OCI-LY3 (cell line): ENCODE measurements at regions not wholly inside any gene's neighbourhood (a gene's known extent, or its start where the extent isn't known, plus 50 kb on each side); places are given as distances from the start of the nearest gene placed in this dataset.
"Not testable (repeated sequence)": the region's sequence is repeated elsewhere in the genome, so short reads cannot be mapped to it uniquely, and the experiment has no call there.

Source experiments
- H2AFZ ChIP-seq: fragments of 200-600, 300-600 bp; shearing (Covaris generic); 2 replicates; pipeline ENCODE4 v1.6.0; 2014; ENCODE audit warnings: antibody characterized with exemption, low read depth, low read length
- H3K27ac ChIP-seq: fragments of 200-600, 300-600 bp; sonication (generic); 2 replicates; pipeline ENCODE4 v1.5.1; 2014; ENCODE audit warnings: mild to moderate bottlenecking, low read length, moderate library complexity, mixed read lengths
- H3K27me3 ChIP-seq: fragments of 200-600, 300-600 bp; sonication (generic); 2 replicates; pipeline ENCODE4 v1.6.1; 2014; ENCODE audit warnings: low read depth, low read length, mixed read lengths
- H3K36me3 ChIP-seq: fragments of 200-600, 300-600 bp; sonication (generic); replicated peaks from 2 replicates; pipeline ENCODE3; 2014; ENCODE audit warnings: low read depth, low read length, mixed read lengths
- H3K4me1 ChIP-seq: fragments of 300-600, 200-600 bp; sonication (generic); 2 replicates; pipeline ENCODE4 v1.6.1; 2014; ENCODE audit warnings: low read length, mixed read lengths
- H3K4me2 ChIP-seq: fragments of 200-600, 300-600 bp; sonication (generic); 2 replicates; pipeline ENCODE4 v1.6.1; 2014; ENCODE audit warnings: low read length, mixed read lengths
- H3K4me3 ChIP-seq: fragments of 300-600, 200-600 bp; sonication (generic); 2 replicates; pipeline ENCODE4 v1.5.1; 2014; ENCODE audit warnings: antibody characterized with exemption, mild to moderate bottlenecking, low read length, moderate library complexity
- H3K79me2 ChIP-seq: fragments of 300-600, 200-600 bp; shearing (Covaris generic); 2 replicates; pipeline ENCODE4 v1.6.1; 2014; ENCODE audit warnings: mild to moderate bottlenecking, low read length, mixed read lengths
- H3K9ac ChIP-seq: fragments of 300-600, 200-600 bp; shearing (Covaris generic); 2 replicates; pipeline ENCODE4 v1.6.0; 2014; ENCODE audit warnings: mild to moderate bottlenecking, low read length, moderate library complexity
- H3K9me3 ChIP-seq: fragments of 200-600, 300-600 bp; shearing (Covaris generic); 2 replicates; pipeline ENCODE4 v1.6.1; 2014; ENCODE audit warnings: low read length, mixed read lengths; ENCODE audit not compliant: insufficient read depth
- H4K20me1 ChIP-seq: fragments of 200-600, 300-600 bp; sonication (generic); 2 replicates; pipeline ENCODE4 v1.6.1; 2016; ENCODE audit warnings: low read length, mixed read lengths; ENCODE audit not compliant: insufficient read depth
- CTCF ChIP-seq: fragments of 200-600, 300-600 bp; sonication (generic); IDR thresholded peaks from 2 replicates; pipeline ENCODE4 v1.5.1; 2014; ENCODE audit warnings: antibody characterized with exemption, low read length, low read depth
- EZH2phosphoT487 ChIP-seq: fragments of 200-600 bp; shearing (Covaris generic); IDR thresholded peaks from 2 replicates; pipeline ENCODE4 v1.6.1; 2018; ENCODE audit warnings: antibody characterized with exemption, mixed run types, low read depth

- Histone ChIP-seq H3K79me2 (no peaks in the 10 kb centered on the region), H4K20me1 (no peaks in the 10 kb centered on the region), H3K36me3 (no peaks in the 10 kb centered on the region), H3K4me2 (no peak overlapping the region), H3K9me3 (no peaks in the 10 kb centered on the region), H3K27ac (no peak overlapping the region), H2AFZ (no peak overlapping the region), H3K27me3 (no peaks in the 10 kb centered on the region), H3K4me1 (peaks cover 15% of the 10 kb centered on the region), H3K4me3 (no peak overlapping the region), H3K9ac (no peak overlapping the region)
- TF ChIP-seq CTCF (no peak), EZH2phosphoT487 (no peak)
Measured at GRCh38 chr5:108686676-108687075, 61.0 kb upstream of the FER start.

GRCh38 chr5:108685448-108686216, 62.1 kb upstream of the FER start:
- not testable (repeated sequence) for H3K4me2 ChIP-seq, H3K27me3 ChIP-seq, H3K27ac ChIP-seq, H4K20me1 ChIP-seq, H2AFZ ChIP-seq, H3K9me3 ChIP-seq, H3K79me2 ChIP-seq, H3K9ac ChIP-seq, H3K36me3 ChIP-seq, H3K4me3 ChIP-seq
- H3K4me1 ChIP-seq: peaks cover 17% of the 10 kb centered on the region

- Histone ChIP-seq H3K4me2 (peak overlapping the region; percentile 78), H3K27me3 (no peaks in the 10 kb centered on the region), H2AFZ (peak overlapping the region; percentile 26; the same call in 1 of the 2 replicates), H3K36me3 (no peaks in the 10 kb centered on the region), H3K9ac (peak overlapping the region; percentile 63), H3K9me3 (no peaks in the 10 kb centered on the region), H3K79me2 (no peaks in the 10 kb centered on the region), H4K20me1 (no peaks in the 10 kb centered on the region), H3K4me3 (peak overlapping the region; percentile 74), H3K4me1 (peaks cover 19% of the 10 kb centered on the region), H3K27ac (peak overlapping the region; percentile 25)
- TF ChIP-seq CTCF (peak; percentile 83), EZH2phosphoT487 (no peak)
Measured at GRCh38 chr5:108681079-108681921, 66.4 kb upstream of the FER start.

GRCh38 chr5:108678091-108678490, 69.6 kb upstream of the FER start:
- peaks cover 19% of the 10 kb centered on the region for H3K4me1 ChIP-seq
- no peaks in the 10 kb centered on the region for H4K20me1 ChIP-seq
- no peak overlapping the region for H3K9ac ChIP-seq
- no peaks in the 10 kb centered on the region for H3K9me3 ChIP-seq
- peak overlapping the region; percentile 30; the same call in 1 of the 2 replicates for H2AFZ ChIP-seq
- H3K4me2 ChIP-seq: peak overlapping the region; percentile 36
- no peak overlapping the region for H3K4me3 ChIP-seq
- H3K36me3 ChIP-seq: no peaks in the 10 kb centered on the region
- H3K27ac ChIP-seq: no peak overlapping the region
- no peaks in the 10 kb centered on the region for H3K27me3 ChIP-seq
- H3K79me2 ChIP-seq: no peaks in the 10 kb centered on the region
- TF ChIP-seq CTCF (no peak), EZH2phosphoT487 (no peak)
